22Rv1 (cell line): ENCODE measurements at regions not wholly inside any gene's neighbourhood (a gene's known extent, or its start where the extent isn't known, plus 50 kb on each side); places are given as distances from the start of the nearest gene placed in this dataset.

Source experiments
- CTCF ChIP-seq: fragments of 450-650 bp; IDR thresholded peaks from 2 replicates; pipeline ENCODE4 v1.5.1; 2017; ENCODE audit warnings: mild to moderate bottlenecking
- ZFX ChIP-seq: fragments of 450-650 bp; IDR thresholded peaks from 2 replicates; pipeline ENCODE4 v1.6.1; 2017; ENCODE audit warnings: antibody characterized with exemption, borderline replicate concordance

DNA sequence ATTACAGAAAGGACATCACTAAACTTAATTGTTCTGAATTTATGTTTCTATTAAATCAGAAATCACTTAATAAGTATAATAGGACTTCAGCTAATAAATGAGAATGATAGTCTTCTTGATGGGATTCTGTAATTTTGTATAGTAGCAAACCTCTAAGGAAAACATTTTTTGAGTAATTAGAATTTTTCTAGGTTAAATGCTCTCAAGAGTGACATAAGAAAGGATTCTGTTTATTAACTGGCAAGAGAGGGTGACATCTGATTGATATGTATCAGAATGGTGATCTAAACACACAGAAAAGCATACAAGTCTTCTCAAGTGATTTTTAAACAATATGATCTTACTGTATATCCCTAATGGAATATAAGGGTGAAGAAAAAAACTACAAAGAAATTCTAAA, 1597.7 kb upstream of the PRR20A start:
- TF ChIP-seq CTCF (no peak), ZFX (no peak)
